MM.1S (cell line): ENCODE measurements at regions not wholly inside any gene's neighbourhood (a gene's known extent, or its start where the extent isn't known, plus 50 kb on each side); places are given as distances from the start of the nearest gene placed in this dataset.
"Not testable (repeated sequence)": the region's sequence is repeated elsewhere in the genome, so short reads cannot be mapped to it uniquely, and the experiment has no call there.

ENCODE experiments used
- DNase-seq: peaks from one replicate; pipeline ENCODE4 v3.0.0-alpha.2; 2015
- H2AFZ ChIP-seq: fragments of 300-600 bp; sonication (generic); 2 replicates; pipeline ENCODE4 v1.6.0; 2016; ENCODE audit warnings: antibody characterized with exemption, low read length
- H3F3A ChIP-seq: fragments of 300-600 bp; sonication (generic); 2 replicates; pipeline ENCODE4 v1.6.1; 2016; ENCODE audit warnings: mild to moderate bottlenecking, antibody characterized with exemption, low read length, moderate library complexity, mixed read lengths; ENCODE audit not compliant: insufficient read depth
- H3K27ac ChIP-seq: fragments of 300-600 bp; sonication (generic); 2 replicates; pipeline ENCODE4 v1.5.1; 2016; ENCODE audit warnings: mild to moderate bottlenecking, low read length
- H3K27me3 ChIP-seq: fragments of 300-600 bp; sonication (generic); replicated peaks from 2 replicates; pipeline ENCODE4 v1.6.0; 2016; ENCODE audit warnings: low read length; ENCODE audit not compliant: insufficient read depth
- H3K36me3 ChIP-seq: fragments of 300-600 bp; sonication (generic); replicated peaks from 2 replicates; pipeline ENCODE4 v1.6.1; 2016; ENCODE audit warnings: mild to moderate bottlenecking, low read length, mixed read lengths; ENCODE audit not compliant: insufficient read depth
- H3K4me1 ChIP-seq: fragments of 300-600 bp; sonication (generic); 2 replicates; pipeline ENCODE4 v1.6.1; 2016; ENCODE audit warnings: low read length, mixed read lengths
- H3K4me2 ChIP-seq: fragments of 300-600 bp; sonication (generic); 2 replicates; pipeline ENCODE4 v1.6.0; 2016; ENCODE audit warnings: low read depth, low read length
- H3K4me3 ChIP-seq: fragments of 300-600 bp; sonication (generic); 2 replicates; pipeline ENCODE4 v1.5.1; 2016; ENCODE audit warnings: low read length, mixed read lengths
- H3K79me2 ChIP-seq: fragments of 300-600 bp; sonication (generic); 2 replicates; pipeline ENCODE4 v1.6.1; 2016; ENCODE audit warnings: mixed run types, low read length, mixed read lengths
- H3K9ac ChIP-seq: fragments of 300-600 bp; sonication (generic); 2 replicates; pipeline ENCODE4 v1.6.1; 2016; ENCODE audit warnings: low read length, mixed read lengths
- H3K9me2 ChIP-seq: fragments of 300-600 bp; sonication (generic); replicated peaks from 2 replicates; pipeline ENCODE4 v1.6.1; 2016; ENCODE audit warnings: mild to moderate bottlenecking, low read length, mixed read lengths; ENCODE audit not compliant: insufficient read depth
- H3K9me3 ChIP-seq: fragments of 300-600 bp; sonication (generic); replicated peaks from 2 replicates; pipeline ENCODE4 v1.6.1; 2016; ENCODE audit warnings: mild to moderate bottlenecking, low read length, mixed read lengths; ENCODE audit not compliant: insufficient read depth
- H4K20me1 ChIP-seq: fragments of 300-600 bp; sonication (generic); 2 replicates; pipeline ENCODE4 v1.6.1; 2016; ENCODE audit warnings: mild to moderate bottlenecking, low read length, moderate library complexity, mixed read lengths; ENCODE audit not compliant: insufficient read depth
- EZH2 ChIP-seq: fragments of 300-600 bp; sonication (generic); optimal IDR thresholded peaks from 2 replicates; pipeline ENCODE3; 2017; ENCODE audit warnings: low read depth, mild to moderate bottlenecking, antibody characterized with exemption, low read length, mixed read lengths
- EZH2phosphoT487 ChIP-seq: fragments of 300-600 bp; sonication (generic); IDR thresholded peaks from 2 replicates; pipeline ENCODE4 v1.6.1; 2018; ENCODE audit warnings: antibody characterized with exemption, low read length
- TF ChIP-seq, protein P1 (sequence below): fragments of 300-600 bp; sonication (generic); IDR thresholded peaks from 2 replicates; pipeline ENCODE4 v1.5.1; 2016; ENCODE audit warnings: antibody characterized with exemption, low read length, mixed read lengths

DNA sequence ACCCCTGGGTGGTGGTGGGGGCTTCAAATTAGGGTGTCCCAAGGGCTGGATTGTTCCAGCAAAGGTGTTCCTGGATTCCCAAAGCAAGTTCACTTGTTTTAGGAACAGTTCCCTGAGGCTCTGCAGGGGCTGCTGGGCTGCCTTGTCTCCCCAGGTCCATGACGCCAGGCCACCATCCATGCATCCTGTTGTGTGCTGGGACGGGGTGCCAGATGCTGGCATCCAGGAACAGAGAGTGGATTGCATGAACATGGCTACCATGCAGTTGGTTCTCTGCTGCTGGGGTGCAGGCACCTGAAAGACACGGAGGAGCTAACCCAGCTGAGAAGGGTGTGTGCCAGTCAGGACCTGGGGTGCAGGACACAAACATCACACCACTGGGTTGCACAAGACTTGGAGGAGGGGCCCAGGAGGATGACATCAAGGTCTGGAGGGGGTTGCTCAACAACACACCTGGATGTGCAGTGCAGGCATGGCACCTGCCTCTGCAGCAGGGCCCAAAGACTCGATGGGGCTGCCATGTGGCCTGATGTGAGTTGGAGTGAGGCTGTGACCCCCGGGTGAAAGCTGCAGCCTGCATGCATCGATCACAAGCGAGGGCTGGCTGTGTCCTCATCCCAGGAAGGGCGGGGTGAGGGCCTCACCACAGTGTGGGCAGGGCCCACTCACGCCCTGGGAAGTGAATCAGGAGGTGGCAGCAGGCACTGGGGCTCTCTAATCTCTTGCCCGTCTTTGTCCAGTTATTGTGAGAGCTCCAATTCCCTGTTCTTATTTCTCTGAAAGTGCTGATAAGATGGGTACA, 74.0 kb upstream of the CLDN5 start:
- TF ChIP-seq, protein P1, sequence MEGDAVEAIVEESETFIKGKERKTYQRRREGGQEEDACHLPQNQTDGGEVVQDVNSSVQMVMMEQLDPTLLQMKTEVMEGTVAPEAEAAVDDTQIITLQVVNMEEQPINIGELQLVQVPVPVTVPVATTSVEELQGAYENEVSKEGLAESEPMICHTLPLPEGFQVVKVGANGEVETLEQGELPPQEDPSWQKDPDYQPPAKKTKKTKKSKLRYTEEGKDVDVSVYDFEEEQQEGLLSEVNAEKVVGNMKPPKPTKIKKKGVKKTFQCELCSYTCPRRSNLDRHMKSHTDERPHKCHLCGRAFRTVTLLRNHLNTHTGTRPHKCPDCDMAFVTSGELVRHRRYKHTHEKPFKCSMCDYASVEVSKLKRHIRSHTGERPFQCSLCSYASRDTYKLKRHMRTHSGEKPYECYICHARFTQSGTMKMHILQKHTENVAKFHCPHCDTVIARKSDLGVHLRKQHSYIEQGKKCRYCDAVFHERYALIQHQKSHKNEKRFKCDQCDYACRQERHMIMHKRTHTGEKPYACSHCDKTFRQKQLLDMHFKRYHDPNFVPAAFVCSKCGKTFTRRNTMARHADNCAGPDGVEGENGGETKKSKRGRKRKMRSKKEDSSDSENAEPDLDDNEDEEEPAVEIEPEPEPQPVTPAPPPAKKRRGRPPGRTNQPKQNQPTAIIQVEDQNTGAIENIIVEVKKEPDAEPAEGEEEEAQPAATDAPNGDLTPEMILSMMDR, result no peak
- TF ChIP-seq EZH2 (no peak), EZH2phosphoT487 (no peak)
- Histone ChIP-seq H3K27ac (no peak overlapping the region), H3K9ac (no peak overlapping the region), H3F3A (no peaks in the 10 kb centered on the region), H3K4me2 (no peak overlapping the region), H3K9me2 (no peaks in the 10 kb centered on the region), H3K27me3 (0 out of 2 replicates have a peak, but pooled peaks cover 4% of the 10 kb centered on the region), H3K4me3 (no peak overlapping the region), H2AFZ (no peak overlapping the region), H3K9me3 (no peaks in the 10 kb centered on the region), H3K4me1 (no peaks in the 10 kb centered on the region), H4K20me1 (no peaks in the 10 kb centered on the region), H3K36me3 (no peaks in the 10 kb centered on the region), H3K79me2 (no peaks in the 10 kb centered on the region)
- DNase-seq, result no peak

DNA sequence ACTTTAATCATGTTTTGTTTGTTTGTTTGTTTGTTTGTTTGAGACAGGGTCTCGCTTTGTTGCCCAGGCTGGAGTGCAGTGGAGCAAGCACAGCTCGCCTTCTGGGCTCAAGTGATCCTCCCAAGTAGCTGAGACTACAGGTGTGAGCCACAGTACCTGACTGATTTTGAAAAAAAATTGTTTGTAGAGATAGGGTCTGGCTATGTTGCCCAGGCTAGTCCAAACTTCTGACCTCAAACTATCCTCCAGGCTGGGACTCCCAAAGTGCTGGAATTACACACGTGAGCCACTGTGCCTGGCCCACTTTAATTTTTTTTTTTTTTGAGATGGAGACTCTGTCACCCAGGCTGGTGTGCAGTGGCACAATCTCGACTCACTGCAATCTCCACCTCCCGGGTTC, 74.8 kb upstream of the CLDN5 start:
- DNase-seq, result no peak
- no peaks in the 10 kb centered on the region for H3K4me1 ChIP-seq
- no peaks in the 10 kb centered on the region for H3K36me3 ChIP-seq
- no peaks in the 10 kb centered on the region for H3K79me2 ChIP-seq
- H3K27ac ChIP-seq, result no peak overlapping the region
- no peaks in the 10 kb centered on the region for H3K9me3 ChIP-seq
- TF ChIP-seq, protein P1, result no peak
- TF ChIP-seq EZH2phosphoT487, result no peak
- no peak for TF ChIP-seq EZH2
- H3K4me3 ChIP-seq, result no peak overlapping the region
- H3F3A ChIP-seq, result no peaks in the 10 kb centered on the region
- H3K9me2 ChIP-seq, result no peaks in the 10 kb centered on the region
- 0 out of 2 replicates have a peak, but pooled peaks cover 4% of the 10 kb centered on the region for H3K27me3 ChIP-seq
- H2AFZ ChIP-seq, result no peak overlapping the region
- no peaks in the 10 kb centered on the region for H4K20me1 ChIP-seq
- no peak overlapping the region for H3K4me2 ChIP-seq
- no peak overlapping the region for H3K9ac ChIP-seq

DNA sequence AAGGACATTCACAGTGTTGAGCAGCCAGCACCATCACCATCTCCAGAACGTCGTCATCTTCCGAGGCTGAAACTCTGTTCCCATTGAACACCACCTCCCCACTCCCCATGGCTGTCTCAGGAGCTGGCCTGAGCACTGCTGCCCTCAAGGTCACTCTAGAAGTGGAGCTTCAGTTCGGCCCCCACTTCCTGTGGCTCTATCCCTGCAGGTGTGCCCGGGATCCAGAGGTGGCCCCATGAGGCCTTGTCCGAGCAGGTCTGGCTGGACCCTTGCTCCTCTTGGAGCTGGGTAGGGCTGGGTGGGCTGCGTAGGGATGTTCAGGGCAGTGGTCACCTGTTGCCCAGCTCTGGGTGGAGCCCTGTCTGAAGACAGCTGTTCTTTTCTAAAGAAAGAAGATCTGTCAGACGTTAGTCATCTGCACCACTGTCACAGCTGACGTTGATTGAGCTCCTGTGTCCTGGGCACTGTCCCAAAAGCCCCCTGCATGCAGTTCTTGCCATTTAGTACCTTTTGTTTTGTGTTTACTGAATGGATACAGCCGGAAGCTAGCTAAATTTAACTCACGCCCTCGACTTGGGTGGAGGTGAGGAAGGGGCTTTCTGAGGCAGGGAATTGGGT, 75.5 kb upstream of the CLDN5 start:
- Histone ChIP-seq H3F3A (no peaks in the 10 kb centered on the region), H4K20me1 (no peaks in the 10 kb centered on the region), H3K36me3 (no peaks in the 10 kb centered on the region), H3K4me3 (no peak overlapping the region), H3K4me1 (no peaks in the 10 kb centered on the region), H3K27me3 (0 out of 2 replicates have a peak, but pooled peaks cover 4% of the 10 kb centered on the region), H3K27ac (no peak overlapping the region), H2AFZ (no peak overlapping the region), H3K79me2 (no peaks in the 10 kb centered on the region), H3K9me3 (no peaks in the 10 kb centered on the region), H3K9ac (no peak overlapping the region), H3K9me2 (no peaks in the 10 kb centered on the region), H3K4me2 (no peak overlapping the region)
- DNase-seq, result no peak
- TF ChIP-seq, protein P1, result no peak
- TF ChIP-seq EZH2phosphoT487 (no peak), EZH2 (no peak)

DNA sequence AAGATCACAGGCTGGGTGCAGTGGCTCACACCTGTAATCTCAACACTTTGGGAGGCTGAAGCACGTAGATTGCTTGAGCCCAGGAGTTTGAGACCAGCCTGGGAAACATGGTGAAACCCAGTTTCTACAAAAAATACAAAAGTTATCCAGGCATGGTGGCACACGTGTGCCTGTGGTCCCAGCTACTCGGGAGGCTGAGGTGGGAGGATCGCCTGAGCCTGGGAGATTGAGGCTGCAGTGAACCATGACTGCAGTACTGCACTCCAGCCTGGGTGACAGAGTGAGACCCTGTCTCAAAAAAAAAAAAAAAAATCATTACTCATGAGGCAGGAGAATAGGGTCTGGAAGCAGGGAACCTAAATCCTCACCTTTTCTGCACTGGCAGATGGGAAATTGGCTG, 79.1 kb upstream of the CLDN5 start:
- not testable (repeated sequence) for H3K9me2 ChIP-seq, H3K4me2 ChIP-seq, H3K27ac ChIP-seq, H4K20me1 ChIP-seq, H3K9ac ChIP-seq, H3K9me3 ChIP-seq, H3K4me1 ChIP-seq, DNase-seq, H3K4me3 ChIP-seq, H3F3A ChIP-seq, H3K36me3 ChIP-seq, H3K79me2 ChIP-seq, H2AFZ ChIP-seq, H3K27me3 ChIP-seq
